Glutamatergic neuron (in vitro differentiated cells): ENCODE measurements at regions not wholly inside any gene's neighbourhood (a gene's known extent, or its start where the extent isn't known, plus 50 kb on each side); places are given as distances from the start of the nearest gene placed in this dataset.

Source experiments
- DNase-seq: peaks from one replicate; pipeline ENCODE4 v3.0.0; 2022
- H3K27ac Mint-ChIP-seq: one replicate; pipeline ENCODE4 v1.8.0; 2020; ENCODE audit warnings: mild to moderate bottlenecking, mixed read lengths, inconsistent platforms; ENCODE audit not compliant: unreplicated experiment
- H3K27me3 Mint-ChIP-seq: one replicate; pipeline ENCODE4 v1.8.0; 2020; ENCODE audit warnings: mild to moderate bottlenecking, moderate library complexity, mixed read lengths, inconsistent platforms; ENCODE audit not compliant: unreplicated experiment
- H3K36me3 Mint-ChIP-seq: one replicate; pipeline ENCODE4 v1.8.0; 2020; ENCODE audit warnings: mild to moderate bottlenecking, mixed read lengths, inconsistent platforms; ENCODE audit not compliant: unreplicated experiment
- H3K4me1 Mint-ChIP-seq: one replicate; pipeline ENCODE4 v1.8.0; 2020; ENCODE audit warnings: mild to moderate bottlenecking, low read depth, mixed read lengths, inconsistent platforms; ENCODE audit not compliant: unreplicated experiment
- H3K4me3 Mint-ChIP-seq: one replicate; pipeline ENCODE4 v1.8.0; 2020; ENCODE audit warnings: mild to moderate bottlenecking, mixed read lengths, inconsistent platforms; ENCODE audit not compliant: unreplicated experiment
- H3K9me3 Mint-ChIP-seq: one replicate; pipeline ENCODE4 v1.8.0; 2020; ENCODE audit warnings: mild to moderate bottlenecking, moderate library complexity, mixed read lengths, inconsistent platforms; ENCODE audit not compliant: unreplicated experiment
- CTCF ChIP-seq: fragments of 200-600 bp; sonication (generic); IDR thresholded peaks from one replicate; pipeline ENCODE4 v1.5.0; 2021; ENCODE audit not compliant: partially characterized antibody, unreplicated experiment

- no peaks in the 10 kb centered on the region for H3K36me3 Mint-ChIP-seq
- no peak for DNase-seq
- no peak for TF ChIP-seq CTCF
- H3K27ac Mint-ChIP-seq: no peak overlapping the region
- H3K27me3 Mint-ChIP-seq: peaks cover 2% of the 10 kb centered on the region
- no peaks in the 10 kb centered on the region for H3K9me3 Mint-ChIP-seq
- peaks cover 3% of the 10 kb centered on the region for H3K4me1 Mint-ChIP-seq
- H3K4me3 Mint-ChIP-seq: no peak overlapping the region
These were observed 70.0 kb upstream of the GALNT9 start for GRCh38 chr12:132399092-132400010.

GRCh38 chr12:132398386-132398991 lies 69.1 kb upstream of the GALNT9 start:
- H3K27me3 Mint-ChIP-seq: peaks cover 2% of the 10 kb centered on the region
- peaks cover 3% of the 10 kb centered on the region for H3K4me1 Mint-ChIP-seq
- no peak overlapping the region for H3K27ac Mint-ChIP-seq
- no peak for DNase-seq
- no peak overlapping the region for H3K4me3 Mint-ChIP-seq
- TF ChIP-seq CTCF: no peak
- H3K36me3 Mint-ChIP-seq: no peaks in the 10 kb centered on the region
- H3K9me3 Mint-ChIP-seq: no peaks in the 10 kb centered on the region

- H3K9me3 Mint-ChIP-seq: peaks cover under 1% of the 10 kb centered on the region
- H3K27ac Mint-ChIP-seq: no peak overlapping the region
- H3K4me1 Mint-ChIP-seq: peaks cover 3% of the 10 kb centered on the region
- peaks cover 2% of the 10 kb centered on the region for H3K27me3 Mint-ChIP-seq
- no peaks in the 10 kb centered on the region for H3K36me3 Mint-ChIP-seq
- H3K4me3 Mint-ChIP-seq: no peak overlapping the region
- DNase-seq: no peak
- TF ChIP-seq CTCF: no peak
These were observed 68.6 kb upstream of the GALNT9 start for GRCh38 chr12:132397934-132398385.

GRCh38 chr12:132397152-132397933 lies 68.0 kb upstream of the GALNT9 start:
- TF ChIP-seq CTCF: no peak
- no peak overlapping the region for H3K27ac Mint-ChIP-seq
- peaks cover 2% of the 10 kb centered on the region for H3K27me3 Mint-ChIP-seq
- H3K4me3 Mint-ChIP-seq: no peak overlapping the region
- no peak for DNase-seq
- H3K36me3 Mint-ChIP-seq: no peaks in the 10 kb centered on the region
- H3K9me3 Mint-ChIP-seq: peaks cover 5% of the 10 kb centered on the region
- H3K4me1 Mint-ChIP-seq: peaks cover 3% of the 10 kb centered on the region
